DND-41 (cell line): ENCODE measurements at regions not wholly inside any gene's neighbourhood (a gene's known extent, or its start where the extent isn't known, plus 50 kb on each side); places are given as distances from the start of the nearest gene placed in this dataset.
A peak's percentile ranks its signal among the peaks of the same experiment; 100 is the strongest.

Experiments used
- EZH2 ChIP-seq: IDR thresholded peaks from 3 replicates; pipeline ENCODE4 v1.6.1; 2012; ENCODE audit warnings: borderline replicate concordance, low read depth, mild to moderate bottlenecking, moderate library complexity, low read length, inconsistent platforms; ENCODE audit not compliant: severe bottlenecking
- TF ChIP-seq, protein P1 (sequence below): IDR thresholded peaks from 2 replicates; pipeline ENCODE4 v1.5.1; 2012; ENCODE audit warnings: borderline replicate concordance, low read length, moderate library complexity, mild to moderate bottlenecking; ENCODE audit not compliant: poor library complexity, severe bottlenecking; ENCODE audit errors: extremely low read depth

DNA sequence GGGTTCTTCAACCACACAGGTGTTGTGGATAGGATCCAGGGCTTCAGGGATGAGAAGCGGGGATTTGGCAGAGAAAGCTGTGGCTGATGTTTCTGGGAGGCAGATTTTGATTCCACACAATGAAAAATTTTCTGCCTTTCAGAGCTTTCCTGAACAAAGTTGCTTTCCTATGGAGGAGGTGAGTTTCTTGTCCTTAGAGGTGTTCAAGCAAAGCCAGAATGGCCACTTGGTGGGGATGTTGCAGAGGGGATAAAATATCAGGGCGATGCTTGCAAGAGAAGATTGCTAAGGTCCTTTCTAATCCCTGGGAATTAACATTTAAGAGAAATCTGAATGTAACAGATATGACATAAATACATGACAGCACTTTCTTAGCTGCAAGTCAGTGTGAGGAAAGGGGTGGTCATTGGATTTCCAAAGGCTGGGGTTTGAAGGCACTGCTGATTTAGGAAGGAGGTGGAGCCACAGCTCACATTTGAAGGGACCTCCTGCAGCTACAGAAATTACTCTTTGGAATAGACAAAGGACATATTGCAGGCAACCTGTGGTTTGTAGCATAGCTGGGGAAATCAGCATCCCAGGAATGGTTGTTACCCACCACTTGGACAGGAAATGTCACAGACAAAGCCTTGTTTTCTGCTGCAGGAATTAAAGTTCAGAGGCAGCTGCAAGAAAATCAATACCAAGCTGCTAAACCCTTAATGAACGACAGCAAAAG is 271.1 kb upstream of the CHD6 start:
- no peak for TF ChIP-seq EZH2
- TF ChIP-seq, protein P1, sequence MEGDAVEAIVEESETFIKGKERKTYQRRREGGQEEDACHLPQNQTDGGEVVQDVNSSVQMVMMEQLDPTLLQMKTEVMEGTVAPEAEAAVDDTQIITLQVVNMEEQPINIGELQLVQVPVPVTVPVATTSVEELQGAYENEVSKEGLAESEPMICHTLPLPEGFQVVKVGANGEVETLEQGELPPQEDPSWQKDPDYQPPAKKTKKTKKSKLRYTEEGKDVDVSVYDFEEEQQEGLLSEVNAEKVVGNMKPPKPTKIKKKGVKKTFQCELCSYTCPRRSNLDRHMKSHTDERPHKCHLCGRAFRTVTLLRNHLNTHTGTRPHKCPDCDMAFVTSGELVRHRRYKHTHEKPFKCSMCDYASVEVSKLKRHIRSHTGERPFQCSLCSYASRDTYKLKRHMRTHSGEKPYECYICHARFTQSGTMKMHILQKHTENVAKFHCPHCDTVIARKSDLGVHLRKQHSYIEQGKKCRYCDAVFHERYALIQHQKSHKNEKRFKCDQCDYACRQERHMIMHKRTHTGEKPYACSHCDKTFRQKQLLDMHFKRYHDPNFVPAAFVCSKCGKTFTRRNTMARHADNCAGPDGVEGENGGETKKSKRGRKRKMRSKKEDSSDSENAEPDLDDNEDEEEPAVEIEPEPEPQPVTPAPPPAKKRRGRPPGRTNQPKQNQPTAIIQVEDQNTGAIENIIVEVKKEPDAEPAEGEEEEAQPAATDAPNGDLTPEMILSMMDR, result peak; percentile 58
